Fibroblast of villous mesenchyme (primary cell): ENCODE measurements at regions not wholly inside any gene's neighbourhood (a gene's known extent, or its start where the extent isn't known, plus 50 kb on each side); places are given as distances from the start of the nearest gene placed in this dataset.

ENCODE experiments used
- DNase-seq: peaks from one replicate; pipeline ENCODE4 v3.0.0-alpha.2; 2010; ENCODE audit warnings: low read depth
- H3K4me3 ChIP-seq: 2 replicates; pipeline ENCODE4 v1.5.1; 2011; ENCODE audit warnings: low read depth, mild to moderate bottlenecking, low read length
- TF ChIP-seq, protein P1 (sequence below): IDR thresholded peaks from 2 replicates; pipeline ENCODE4 v1.5.1; 2012; ENCODE audit warnings: low read depth, mild to moderate bottlenecking, low read length; ENCODE audit not compliant: insufficient read depth

DNA sequence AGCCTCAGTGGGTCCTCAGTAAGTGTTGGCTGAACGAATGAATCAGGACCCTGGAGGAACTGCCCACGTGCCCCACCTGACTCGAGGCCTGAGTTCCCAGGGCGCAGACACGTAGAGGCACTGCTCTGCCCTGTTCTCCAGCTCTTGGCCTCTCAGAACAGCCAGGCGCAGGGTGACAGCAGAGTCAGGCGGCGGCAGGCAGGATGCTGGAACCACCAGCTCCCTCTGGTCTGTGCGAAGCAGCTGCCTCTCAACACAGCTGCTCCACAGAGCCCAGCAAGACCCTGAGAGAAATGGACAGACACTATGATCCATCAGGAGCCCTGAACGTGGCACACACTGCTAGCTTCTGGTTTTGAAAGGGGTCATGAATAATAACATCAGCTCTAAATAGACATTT is 53.1 kb upstream of the BCO1 start:
- TF ChIP-seq, protein P1, sequence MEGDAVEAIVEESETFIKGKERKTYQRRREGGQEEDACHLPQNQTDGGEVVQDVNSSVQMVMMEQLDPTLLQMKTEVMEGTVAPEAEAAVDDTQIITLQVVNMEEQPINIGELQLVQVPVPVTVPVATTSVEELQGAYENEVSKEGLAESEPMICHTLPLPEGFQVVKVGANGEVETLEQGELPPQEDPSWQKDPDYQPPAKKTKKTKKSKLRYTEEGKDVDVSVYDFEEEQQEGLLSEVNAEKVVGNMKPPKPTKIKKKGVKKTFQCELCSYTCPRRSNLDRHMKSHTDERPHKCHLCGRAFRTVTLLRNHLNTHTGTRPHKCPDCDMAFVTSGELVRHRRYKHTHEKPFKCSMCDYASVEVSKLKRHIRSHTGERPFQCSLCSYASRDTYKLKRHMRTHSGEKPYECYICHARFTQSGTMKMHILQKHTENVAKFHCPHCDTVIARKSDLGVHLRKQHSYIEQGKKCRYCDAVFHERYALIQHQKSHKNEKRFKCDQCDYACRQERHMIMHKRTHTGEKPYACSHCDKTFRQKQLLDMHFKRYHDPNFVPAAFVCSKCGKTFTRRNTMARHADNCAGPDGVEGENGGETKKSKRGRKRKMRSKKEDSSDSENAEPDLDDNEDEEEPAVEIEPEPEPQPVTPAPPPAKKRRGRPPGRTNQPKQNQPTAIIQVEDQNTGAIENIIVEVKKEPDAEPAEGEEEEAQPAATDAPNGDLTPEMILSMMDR: no peak
- no peak for DNase-seq

DNA sequence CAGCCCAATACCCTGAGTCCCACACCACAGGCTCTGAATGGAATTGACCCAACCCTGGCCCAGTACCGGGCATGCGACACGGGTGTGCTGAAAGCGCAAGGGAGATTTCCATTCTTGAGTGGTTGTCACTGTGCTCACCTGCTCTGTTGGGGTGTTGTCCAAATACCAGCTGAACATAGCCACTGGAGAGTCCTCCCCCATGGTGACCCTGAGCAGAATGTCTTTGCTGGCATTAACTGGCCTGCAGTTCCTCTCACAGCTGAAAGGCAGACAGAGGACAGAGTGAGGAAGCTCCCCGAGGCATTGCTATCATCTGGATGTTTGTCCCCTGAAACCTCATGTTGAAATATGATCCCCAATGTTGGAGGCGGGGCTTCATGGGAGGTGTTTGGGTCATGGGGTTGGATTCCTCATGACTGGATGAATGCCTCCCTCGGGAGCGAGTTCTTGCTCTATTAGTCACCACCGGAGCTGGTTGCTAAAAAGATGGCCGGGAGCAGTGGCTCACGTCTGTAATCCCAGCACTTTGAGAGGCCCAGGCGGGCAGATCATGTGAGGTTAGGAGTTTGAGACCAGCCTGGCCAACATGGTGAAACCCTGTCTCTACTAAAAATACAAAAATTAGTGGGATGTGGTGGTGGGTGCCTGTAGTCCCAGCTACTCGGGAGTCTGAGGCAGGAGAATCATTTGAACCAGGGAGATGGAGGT is 57.3 kb upstream of the BCO1 start:
- peak overlapping the region; percentile 51 for H3K4me3 ChIP-seq
- TF ChIP-seq, protein P1: no peak
- peak; percentile 98 for DNase-seq

More for the DNA sequence above, 53.1 kb upstream of the BCO1 start:
- H3K4me3 ChIP-seq: no peak overlapping the region

DNA sequence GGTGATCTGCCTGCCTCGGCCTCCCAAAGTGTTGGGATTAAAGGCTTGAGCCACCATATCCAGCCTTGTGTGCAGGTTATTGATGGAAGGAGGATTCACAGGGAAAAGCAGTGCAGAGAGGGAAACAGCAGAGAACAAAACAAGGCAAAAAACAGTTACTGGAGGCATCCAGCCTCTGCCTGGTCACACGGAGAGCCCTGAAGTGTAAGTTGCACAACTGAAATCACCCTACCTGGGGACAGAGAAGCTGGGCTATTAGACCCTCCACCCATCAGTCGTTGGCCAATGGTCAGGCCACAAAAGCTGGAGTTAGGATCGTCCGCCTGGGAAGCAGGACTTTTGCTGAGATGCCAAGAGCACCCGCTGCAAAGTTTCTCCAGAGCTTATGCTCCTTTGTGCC is 57.9 kb upstream of the BCO1 start:
- TF ChIP-seq, protein P1: no peak
- peak overlapping the region; percentile 51 for H3K4me3 ChIP-seq
- DNase-seq: no peak

DNA sequence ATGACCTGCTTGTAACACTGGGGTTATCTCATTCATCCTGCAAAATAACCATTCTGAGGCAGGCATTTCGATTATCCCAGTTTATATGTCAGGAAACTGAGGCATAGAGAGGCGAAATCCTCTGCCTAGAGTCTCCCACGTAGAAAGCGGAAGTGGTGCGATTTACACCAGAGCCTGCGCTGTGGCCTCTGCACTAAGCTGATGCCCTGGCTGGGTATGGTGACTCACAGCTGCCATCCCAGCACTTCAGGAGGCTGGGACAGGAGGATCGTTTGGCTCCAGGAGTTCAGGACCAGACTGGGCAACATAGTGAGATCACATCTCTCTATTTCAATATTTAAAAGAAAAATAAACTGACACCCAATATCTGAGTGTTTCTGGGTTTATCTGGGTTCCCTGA is 59.3 kb upstream of the BCO1 start:
- no peak overlapping the region for H3K4me3 ChIP-seq
- TF ChIP-seq, protein P1: no peak
- no peak for DNase-seq

DNA sequence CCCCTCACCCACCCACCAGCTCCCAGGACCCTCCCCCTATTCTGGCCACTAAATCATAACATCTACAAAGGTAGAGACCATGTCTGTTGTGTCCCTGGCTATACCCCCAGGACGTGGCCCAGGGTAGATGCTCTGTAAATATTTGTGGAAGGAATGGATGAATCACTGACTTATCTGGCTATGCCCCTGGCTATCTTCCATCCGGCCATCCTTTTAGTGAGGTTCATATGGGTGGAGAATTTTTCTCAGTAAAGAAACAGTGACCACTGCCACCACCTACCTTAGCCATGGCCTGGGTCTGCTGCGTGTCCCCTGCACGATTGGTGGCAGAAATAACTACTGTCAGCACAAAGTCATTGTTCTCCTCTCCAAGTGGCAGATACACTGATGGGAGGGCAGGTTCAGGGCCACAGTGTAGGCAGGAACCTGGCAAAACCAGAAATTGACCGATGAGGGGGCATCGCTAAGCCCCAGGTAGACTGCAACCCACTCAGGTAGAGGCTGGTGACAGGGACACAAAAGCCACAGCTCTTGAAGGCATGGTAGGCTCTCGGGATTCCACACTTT is 63.1 kb upstream of the BCO1 start:
- H3K4me3 ChIP-seq: no peak overlapping the region
- TF ChIP-seq, protein P1: no peak
- DNase-seq: peak; percentile 68

DNA sequence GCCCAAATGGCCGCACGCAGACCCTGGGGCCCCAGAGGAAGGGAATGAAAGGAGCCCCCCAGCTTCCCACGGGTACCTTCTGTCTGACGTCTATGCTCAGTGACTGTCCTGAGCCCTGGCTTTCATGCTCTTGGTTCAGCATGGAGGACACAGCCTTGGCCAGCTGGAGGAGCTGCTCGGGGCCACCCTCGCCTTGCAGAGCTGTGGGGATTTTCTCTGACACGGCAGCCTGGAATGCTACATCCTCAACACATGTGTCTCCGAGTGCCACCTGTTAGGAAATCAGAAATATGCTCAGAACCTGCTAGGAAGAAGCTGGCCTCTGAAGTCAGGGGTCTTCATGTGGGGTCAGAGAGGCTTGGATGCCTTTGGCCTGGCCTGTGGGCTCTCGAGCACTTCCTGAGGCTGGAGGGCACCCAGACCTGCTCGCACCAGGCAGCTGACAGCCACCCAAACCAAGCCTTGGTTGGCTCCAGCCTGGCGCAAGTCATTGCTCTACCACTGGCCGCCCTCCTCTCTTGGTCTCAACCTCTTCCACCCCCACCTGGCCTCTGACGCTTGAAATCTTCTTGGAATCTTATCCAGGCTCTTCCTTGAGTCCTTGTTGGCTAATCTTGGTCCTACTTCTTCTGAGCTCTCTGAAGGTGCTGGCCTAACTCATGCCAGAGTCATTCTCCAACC is 63.7 kb upstream of the BCO1 start:
- TF ChIP-seq, protein P1: peak; percentile 10
- DNase-seq: peak; percentile 23
- H3K4me3 ChIP-seq: no peak overlapping the region
